Mesendoderm (in vitro differentiated cells): ENCODE measurements at regions not wholly inside any gene's neighbourhood (a gene's known extent, or its start where the extent isn't known, plus 50 kb on each side); places are given as distances from the start of the nearest gene placed in this dataset.

Experiments used
- DNase-seq: peaks from one replicate; pipeline ENCODE4 v3.0.0; 2013
- H2AK5ac ChIP-seq: 2 replicates; pipeline ENCODE4 v1.6.1; 2013; ENCODE audit warnings: low read length, inconsistent platforms
- H2BK120ac ChIP-seq: 2 replicates; pipeline ENCODE4 v1.6.1; 2013; ENCODE audit warnings: low read depth, mild to moderate bottlenecking, low read length, moderate library complexity, mixed read lengths
- H2BK15ac ChIP-seq: replicated peaks from 2 replicates; pipeline ENCODE4 v1.6.1; 2013; ENCODE audit warnings: low read depth, mild to moderate bottlenecking, moderate library complexity
- H2BK5ac ChIP-seq: 2 replicates; pipeline ENCODE4 v1.6.1; 2013; ENCODE audit warnings: low read length, inconsistent platforms
- H3K18ac ChIP-seq: 2 replicates; pipeline ENCODE4 v1.6.1; 2013; ENCODE audit warnings: mild to moderate bottlenecking, low read length, mixed read lengths
- H3K23ac ChIP-seq: one replicate; pipeline ENCODE4 v1.6.1; 2013; ENCODE audit warnings: low read length
- H3K27ac ChIP-seq: 2 replicates; pipeline ENCODE4 v1.5.1; 2013; ENCODE audit warnings: low read depth, mild to moderate bottlenecking, inconsistent platforms, low read length, moderate library complexity
- H3K27me3 ChIP-seq: 2 replicates; pipeline ENCODE4 v1.6.1; 2013; ENCODE audit warnings: low read length, control low read depth, mild to moderate bottlenecking, inconsistent platforms; ENCODE audit not compliant: insufficient read depth, poor library complexity
- H3K36me3 ChIP-seq: 2 replicates; pipeline ENCODE4 v1.6.1; 2013; ENCODE audit warnings: low read length, inconsistent platforms; ENCODE audit not compliant: control insufficient read depth, insufficient read depth
- H3K4ac ChIP-seq: one replicate; pipeline ENCODE4 v1.6.1; 2013; ENCODE audit warnings: low read depth, mild to moderate bottlenecking, low read length, moderate library complexity
- H3K4me1 ChIP-seq: 2 replicates; pipeline ENCODE4 v1.6.1; 2013; ENCODE audit warnings: low read depth, low read length, inconsistent platforms; ENCODE audit not compliant: control insufficient read depth
- H3K4me2 ChIP-seq: 2 replicates; pipeline ENCODE4 v1.6.1; 2013; ENCODE audit warnings: low read length
- H3K4me3 ChIP-seq: 2 replicates; pipeline ENCODE4 v1.5.1; 2013; ENCODE audit warnings: mild to moderate bottlenecking, low read length
- H3K56ac ChIP-seq: one replicate; pipeline ENCODE4 v1.6.1; 2013; ENCODE audit warnings: low read length
- H3K79me1 ChIP-seq: 2 replicates; pipeline ENCODE4 v1.6.1; 2013; ENCODE audit warnings: low read length, inconsistent platforms
- H3K79me2 ChIP-seq: 2 replicates; pipeline ENCODE4 v1.6.1; 2013; ENCODE audit warnings: mild to moderate bottlenecking, low read length; ENCODE audit not compliant: control insufficient read depth, insufficient read depth
- H3K9ac ChIP-seq: 2 replicates; pipeline ENCODE4 v1.6.1; 2013; ENCODE audit warnings: low read length, inconsistent platforms
- H4K5ac ChIP-seq: one replicate; pipeline ENCODE4 v1.6.1; 2013; ENCODE audit warnings: low read length
- H4K8ac ChIP-seq: one replicate; pipeline ENCODE4 v1.6.1; 2013; ENCODE audit warnings: low read depth, mild to moderate bottlenecking, control low read depth, low read length, moderate library complexity
- WGBS: extraction: QIAGEN DNeasy Blood & Tissue Kit; methylation state at CpG from one replicate; pipeline ENCODE4 v1.1.7; 2013; ENCODE audit warnings: low lambda C conversion rate, missing lambda C conversion rate; ENCODE audit not compliant: insufficient coverage; ENCODE audit errors: extremely low coverage; 5-methylcytosine and 5-hydroxymethylcytosine counted together

DNA sequence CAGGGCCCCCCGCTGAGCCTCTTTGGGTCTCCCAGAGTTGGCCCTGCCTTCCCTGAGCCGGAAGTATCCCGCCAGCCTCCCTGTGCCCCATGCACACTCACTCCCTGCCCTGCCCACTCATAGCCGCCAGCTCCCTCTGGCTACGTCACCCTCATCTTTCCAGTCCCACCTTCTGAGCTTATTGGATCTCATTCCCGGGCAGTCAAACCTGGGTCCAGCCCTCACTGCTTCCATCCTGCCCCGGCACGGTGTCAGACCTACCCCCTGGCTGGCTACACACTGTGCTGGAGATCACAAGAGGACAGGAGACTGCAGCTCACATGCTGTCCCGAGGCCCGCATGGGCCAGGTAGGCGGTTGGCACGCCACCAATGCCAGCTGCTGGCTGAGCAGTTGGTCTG, 147.2 kb downstream of the ASB1 start:
- Histone ChIP-seq H3K4ac (no peak overlapping the region), H3K18ac (no peak overlapping the region), H3K4me2 (no peak overlapping the region), H3K56ac (no peak overlapping the region), H4K8ac (no peak overlapping the region), H2AK5ac (no peak overlapping the region), H2BK5ac (no peak overlapping the region), H3K27ac (no peak overlapping the region), H2BK120ac (no peak overlapping the region), H3K4me3 (no peak overlapping the region), H3K23ac (no peak overlapping the region), H3K4me1 (no peaks in the 10 kb centered on the region), H3K36me3 (no peaks in the 10 kb centered on the region), H3K79me1 (no peaks in the 10 kb centered on the region), H3K79me2 (no peaks in the 10 kb centered on the region), H2BK15ac (no peak overlapping the region), H4K5ac (no peak overlapping the region), H3K9ac (no peak overlapping the region), H3K27me3 (no peaks in the 10 kb centered on the region)
- no peak for DNase-seq
- no CpG with 5 or more reads among the region's 12 CpGs for WGBS

DNA sequence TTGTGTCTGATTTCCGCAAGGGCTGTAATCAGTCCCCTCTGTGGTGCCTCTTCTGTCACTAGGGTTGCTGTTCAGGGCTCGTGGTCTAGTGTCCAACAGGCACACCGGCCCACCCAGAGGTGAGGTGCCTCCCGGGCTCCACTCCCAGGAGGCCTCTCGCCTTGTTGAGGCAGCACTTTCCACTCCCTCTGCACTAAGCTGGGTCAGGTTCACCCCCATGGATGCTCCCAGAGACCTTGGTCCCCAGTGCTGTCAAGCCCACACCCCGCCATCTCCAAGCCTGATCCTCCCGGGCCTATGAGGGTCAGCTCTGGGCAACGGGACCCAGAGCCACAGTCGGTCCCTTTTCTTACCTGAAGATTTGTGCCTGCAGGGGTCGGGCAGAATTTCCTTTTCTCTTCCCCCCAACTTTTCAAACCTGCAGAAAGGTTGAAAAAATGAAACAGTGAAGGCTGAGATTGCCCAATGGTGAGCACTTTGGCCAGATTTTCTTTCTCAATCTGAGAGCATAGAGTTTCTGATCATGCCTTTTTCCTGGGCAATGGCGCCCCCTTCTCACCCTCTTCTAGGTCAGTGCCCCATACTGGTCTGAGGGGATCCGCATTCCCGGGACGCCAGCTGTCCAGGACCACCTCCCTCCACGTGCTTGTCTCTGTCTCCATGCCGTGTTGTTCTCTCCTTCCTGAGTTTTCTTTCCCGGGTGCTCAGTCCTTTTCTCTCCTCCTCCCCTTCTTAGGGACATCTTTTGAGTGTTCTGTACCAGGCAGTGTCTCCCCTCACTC, 148.0 kb downstream of the ASB1 start:
- H2BK5ac ChIP-seq: no peak overlapping the region
- H3K18ac ChIP-seq: no peak overlapping the region
- H4K8ac ChIP-seq: no peak overlapping the region
- H4K5ac ChIP-seq: no peak overlapping the region
- no peak overlapping the region for H2AK5ac ChIP-seq
- H3K36me3 ChIP-seq: no peaks in the 10 kb centered on the region
- H3K79me2 ChIP-seq: no peaks in the 10 kb centered on the region
- no peak overlapping the region for H3K4ac ChIP-seq
- no peak overlapping the region for H3K27ac ChIP-seq
- no peaks in the 10 kb centered on the region for H3K27me3 ChIP-seq
- no peak overlapping the region for H3K4me2 ChIP-seq
- H3K4me1 ChIP-seq: no peaks in the 10 kb centered on the region
- H3K56ac ChIP-seq: no peak overlapping the region
- no peaks in the 10 kb centered on the region for H3K79me1 ChIP-seq
- DNase-seq: no peak
- no peak overlapping the region for H3K4me3 ChIP-seq
- H3K9ac ChIP-seq: no peak overlapping the region
- no CpG with 5 or more reads among the region's 17 CpGs for WGBS
- H2BK15ac ChIP-seq: no peak overlapping the region
- H3K23ac ChIP-seq: no peak overlapping the region
- no peak overlapping the region for H2BK120ac ChIP-seq

DNA sequence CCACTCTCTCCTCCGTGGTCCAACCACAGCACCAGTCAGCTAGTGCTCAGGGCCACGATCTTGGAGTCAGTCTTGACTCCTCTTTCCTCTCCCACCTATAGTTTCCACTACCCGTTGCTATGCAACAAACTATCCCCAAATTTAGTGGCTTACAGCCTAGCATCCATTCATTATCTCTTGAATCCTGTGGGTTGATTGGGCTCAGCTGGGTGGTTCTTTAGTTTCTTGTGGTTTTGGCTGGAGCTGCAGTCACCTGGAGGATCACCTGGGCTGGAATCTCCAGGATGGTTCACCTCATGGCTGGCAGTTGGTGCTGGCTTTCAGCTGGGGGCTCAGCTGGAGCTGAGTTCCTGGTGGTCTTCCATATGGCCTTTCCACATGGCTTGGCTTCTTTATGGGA, 149.9 kb downstream of the ASB1 start:
- Histone ChIP-seq H2BK5ac (no peak overlapping the region), H4K5ac (no peak overlapping the region), H3K56ac (no peak overlapping the region), H3K4me2 (no peak overlapping the region), H3K36me3 (no peaks in the 10 kb centered on the region), H3K23ac (no peak overlapping the region), H2AK5ac (no peak overlapping the region), H3K79me2 (no peaks in the 10 kb centered on the region), H3K4me1 (no peaks in the 10 kb centered on the region), H3K18ac (no peak overlapping the region), H3K27me3 (no peaks in the 10 kb centered on the region), H3K4ac (no peak overlapping the region), H4K8ac (no peak overlapping the region), H2BK120ac (no peak overlapping the region), H3K4me3 (no peak overlapping the region), H3K27ac (no peak overlapping the region), H3K79me1 (no peaks in the 10 kb centered on the region), H3K9ac (no peak overlapping the region), H2BK15ac (no peak overlapping the region)
- no peak for DNase-seq
- WGBS: no CpG with 5 or more reads among the region's 3 CpGs

DNA sequence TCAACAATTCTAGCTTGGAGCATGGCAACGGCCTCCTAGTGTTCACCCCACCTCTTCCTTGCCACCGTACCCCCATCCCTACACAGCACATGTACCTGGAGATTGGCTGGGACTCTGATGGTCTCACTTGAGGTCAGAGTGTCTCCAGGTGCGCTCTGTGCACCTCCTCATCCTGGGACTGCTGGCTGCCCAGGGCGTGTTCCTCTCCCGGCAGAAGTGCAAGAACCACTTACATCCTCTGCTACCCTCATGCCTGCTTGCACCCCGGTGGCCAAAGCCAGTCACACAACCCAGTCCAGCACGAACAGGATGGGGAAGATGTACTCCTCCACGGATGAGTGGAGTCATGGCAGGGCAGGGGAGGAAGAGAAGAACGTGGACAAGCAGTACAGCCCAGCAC, 151.5 kb downstream of the ASB1 start:
- H4K5ac ChIP-seq: no peak overlapping the region
- no peaks in the 10 kb centered on the region for H3K36me3 ChIP-seq
- H4K8ac ChIP-seq: no peak overlapping the region
- no peak overlapping the region for H2AK5ac ChIP-seq
- no peak for DNase-seq
- no peak overlapping the region for H3K23ac ChIP-seq
- H3K4me1 ChIP-seq: no peaks in the 10 kb centered on the region
- H2BK120ac ChIP-seq: no peak overlapping the region
- no peak overlapping the region for H3K4me2 ChIP-seq
- H3K4ac ChIP-seq: no peak overlapping the region
- no peak overlapping the region for H3K27ac ChIP-seq
- no CpG with 5 or more reads among the region's 9 CpGs for WGBS
- H2BK5ac ChIP-seq: no peak overlapping the region
- no peak overlapping the region for H2BK15ac ChIP-seq
- no peaks in the 10 kb centered on the region for H3K79me1 ChIP-seq
- H3K4me3 ChIP-seq: no peak overlapping the region
- H3K9ac ChIP-seq: no peak overlapping the region
- H3K56ac ChIP-seq: no peak overlapping the region
- no peaks in the 10 kb centered on the region for H3K79me2 ChIP-seq
- H3K18ac ChIP-seq: no peak overlapping the region
- no peaks in the 10 kb centered on the region for H3K27me3 ChIP-seq

DNA sequence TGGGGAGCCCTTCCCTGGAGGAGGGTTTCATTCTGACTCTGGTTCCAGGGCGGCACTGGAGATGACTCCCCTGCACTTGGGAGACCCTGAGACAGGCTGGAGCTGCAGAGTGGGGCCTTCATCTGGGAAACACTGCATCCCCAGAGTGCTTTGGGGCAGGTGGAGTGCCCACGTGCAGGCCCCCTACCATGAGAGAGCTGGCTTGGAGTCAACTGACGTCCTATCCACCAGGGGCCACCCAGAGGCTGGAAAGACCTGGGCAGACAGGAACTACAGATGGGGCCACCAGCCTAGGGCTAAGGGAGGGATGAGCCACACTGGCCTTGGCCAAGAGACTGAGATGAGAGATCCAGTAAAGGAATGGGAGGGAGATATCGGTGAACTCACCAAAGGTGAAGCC, 153.8 kb downstream of the ASB1 start:
- no peak overlapping the region for H3K27ac ChIP-seq
- no peak overlapping the region for H3K4me2 ChIP-seq
- H4K8ac ChIP-seq: no peak overlapping the region
- no peaks in the 10 kb centered on the region for H3K27me3 ChIP-seq
- H2AK5ac ChIP-seq: no peak overlapping the region
- H3K36me3 ChIP-seq: no peaks in the 10 kb centered on the region
- no peak overlapping the region for H2BK15ac ChIP-seq
- DNase-seq: no peak
- H4K5ac ChIP-seq: no peak overlapping the region
- no peaks in the 10 kb centered on the region for H3K79me2 ChIP-seq
- no peak overlapping the region for H3K23ac ChIP-seq
- H3K18ac ChIP-seq: no peak overlapping the region
- no peak overlapping the region for H3K4me3 ChIP-seq
- no peak overlapping the region for H3K9ac ChIP-seq
- no peak overlapping the region for H2BK5ac ChIP-seq
- H3K79me1 ChIP-seq: no peaks in the 10 kb centered on the region
- no peak overlapping the region for H3K4ac ChIP-seq
- no peak overlapping the region for H3K56ac ChIP-seq
- no CpG with 5 or more reads among the region's 4 CpGs for WGBS
- H3K4me1 ChIP-seq: no peaks in the 10 kb centered on the region
- no peak overlapping the region for H2BK120ac ChIP-seq

DNA sequence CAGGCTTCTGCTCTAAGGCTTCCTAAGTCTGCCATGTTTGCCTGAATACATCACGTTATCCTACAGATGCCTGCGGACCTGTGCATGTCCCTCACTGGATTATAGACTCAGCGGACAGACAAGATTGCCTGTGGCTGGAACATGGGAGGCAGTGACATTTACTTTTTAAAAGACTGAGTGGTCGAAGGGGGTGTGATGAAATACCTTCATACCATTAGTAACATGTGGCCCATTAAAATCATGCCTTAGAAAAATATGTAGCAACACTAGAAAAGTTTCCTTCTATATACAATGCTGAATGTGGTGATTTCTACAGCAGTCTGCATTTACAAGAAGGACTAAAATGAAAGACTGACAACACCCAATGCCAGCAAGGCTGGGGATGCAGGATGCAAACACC, 154.4 kb downstream of the ASB1 start:
- H3K56ac ChIP-seq: no peak overlapping the region
- no peak overlapping the region for H3K27ac ChIP-seq
- H4K8ac ChIP-seq: no peak overlapping the region
- H3K9ac ChIP-seq: no peak overlapping the region
- no peak overlapping the region for H3K18ac ChIP-seq
- no peaks in the 10 kb centered on the region for H3K79me2 ChIP-seq
- H3K4me2 ChIP-seq: no peak overlapping the region
- H3K4ac ChIP-seq: no peak overlapping the region
- H4K5ac ChIP-seq: no peak overlapping the region
- no peaks in the 10 kb centered on the region for H3K4me1 ChIP-seq
- no peaks in the 10 kb centered on the region for H3K27me3 ChIP-seq
- no CpG with 5 or more reads among the region's 4 CpGs for WGBS
- no peak overlapping the region for H3K23ac ChIP-seq
- H2BK120ac ChIP-seq: no peak overlapping the region
- no peaks in the 10 kb centered on the region for H3K36me3 ChIP-seq
- no peaks in the 10 kb centered on the region for H3K79me1 ChIP-seq
- H2BK5ac ChIP-seq: no peak overlapping the region
- no peak overlapping the region for H2BK15ac ChIP-seq
- no peak for DNase-seq
- H2AK5ac ChIP-seq: no peak overlapping the region
- H3K4me3 ChIP-seq: no peak overlapping the region
